ENCODE measurements at regions not wholly inside any gene's neighbourhood (a gene's known extent, or its start where the extent isn't known, plus 50 kb on each side); places are given as distances from the start of the nearest gene placed in this dataset.
A peak's percentile ranks its signal among the peaks of the same experiment; 100 is the strongest.

GRCh38 chr6:47117314-47117713 lies 75.2 kb upstream of the ADGRF1 start (continued):
- TF ChIP-seq HNF4G (IDR thresholded peaks at IDR 0.05; ENCODE audit: borderline replicate concordance, low read depth, low read length) (peak; percentile 66; the same call in 1 of the 2 replicates), HNF4G (CRISPR knock-in tag; IDR thresholded peaks at IDR 0.05; ENCODE audit: borderline replicate concordance, low read depth) (no peak), BCL6 (CRISPR knock-in tag; IDR thresholded peaks at IDR 0.05) (peak; percentile 41; the same call in 1 of the 2 replicates), EED (CRISPR knock-in tag; IDR thresholded peaks at IDR 0.05) (no peak), TRIM24 (CRISPR knock-in tag; IDR thresholded peaks at IDR 0.05) (no peak), DMAP1 (CRISPR knock-in tag; IDR thresholded peaks at IDR 0.05) (0 out of 2 replicates have a peak, but pooled peaks have one; percentile 56), NR2F6 (IDR thresholded peaks at IDR 0.05) (peak; percentile 18; the same call in 1 of the 2 replicates), NR2F6 (CRISPR knock-in tag; IDR thresholded peaks at IDR 0.05) (peak; percentile 43; the same call in 1 of the 2 replicates), MIXL1 (CRISPR knock-in tag; IDR thresholded peaks at IDR 0.05) (no peak), TEAD3 (CRISPR knock-in tag; optimal IDR thresholded peaks at IDR 0.05; ENCODE audit: borderline replicate concordance) (peak; percentile 22), FOXO1 (CRISPR knock-in tag; IDR thresholded peaks at IDR 0.05) (no peak), GATAD2A (CRISPR knock-in tag; IDR thresholded peaks at IDR 0.05) (peak; percentile 75), MYPOP (CRISPR knock-in tag; IDR thresholded peaks at IDR 0.05) (no peak), KDM2A (CRISPR knock-in tag; IDR thresholded peaks at IDR 0.05; ENCODE audit: borderline replicate concordance, low read depth) (no peak), PRMT3 (CRISPR knock-in tag; IDR thresholded peaks at IDR 0.05; ENCODE audit: borderline replicate concordance, low read depth) (no peak), ARNT (IDR thresholded peaks at IDR 0.05) (no peak), IRF1 (CRISPR knock-in tag; IDR thresholded peaks at IDR 0.05; ENCODE audit: low read depth) (no peak), ATF2 (CRISPR knock-in tag; IDR thresholded peaks at IDR 0.05) (peak; percentile 61; the same call in 1 of the 2 replicates), NR2F2 (IDR thresholded peaks at IDR 0.05; ENCODE audit: borderline replicate concordance, low read depth) (no peak), ZFP41 (CRISPR knock-in tag; IDR thresholded peaks at IDR 0.05; ENCODE audit: borderline replicate concordance) (no peak), PATZ1 (CRISPR knock-in tag; IDR thresholded peaks at IDR 0.05) (no peak), ZNF44 (CRISPR knock-in tag; IDR thresholded peaks at IDR 0.05) (no peak), TFE3 (CRISPR knock-in tag; IDR thresholded peaks at IDR 0.05) (0 out of 2 replicates have a peak, but pooled peaks have one; percentile 19), ZFP37 (CRISPR knock-in tag; IDR thresholded peaks at IDR 0.05; ENCODE audit: borderline replicate concordance) (no peak), KLF15 (CRISPR knock-in tag; IDR thresholded peaks at IDR 0.05; ENCODE audit: borderline replicate concordance) (no peak)
